ENCODE measurements at regions not wholly inside any gene's neighbourhood (a gene's known extent, or its start where the extent isn't known, plus 50 kb on each side); places are given as distances from the start of the nearest gene placed in this dataset.

DNA sequence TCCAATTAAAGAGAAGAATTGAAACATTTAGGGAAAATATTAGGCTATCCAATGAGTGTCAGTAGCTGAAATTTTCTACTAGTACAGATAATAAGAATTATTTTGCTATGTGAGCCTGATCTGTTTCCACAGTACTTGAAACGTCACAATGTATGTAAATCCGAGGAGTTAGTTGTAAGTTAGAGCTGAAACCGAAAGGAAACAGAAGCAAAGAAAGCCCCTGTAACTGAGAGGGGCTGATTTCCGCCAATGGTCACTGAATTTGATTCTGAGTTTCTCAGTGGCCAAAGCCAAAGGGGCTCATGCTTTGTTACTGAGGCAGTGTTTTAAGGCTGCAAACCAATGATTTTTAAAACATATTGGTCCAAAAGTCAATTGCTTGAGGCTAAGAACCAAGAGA is 168.3 kb upstream of the DUSP10 start (continued):
- TF ChIP-seq POLR2AphosphoS5 (IDR thresholded peaks at IDR 0.05; ENCODE audit: low read depth, low read length) (no peak), ZNF274 (IDR thresholded peaks at IDR 0.05; ENCODE audit: borderline replicate concordance, extremely low read depth, low read length) (no peak), SUZ12 (IDR thresholded peaks at IDR 0.05; ENCODE audit: low read length) (no peak), EGR1 (IDR thresholded peaks at IDR 0.05; ENCODE audit: borderline replicate concordance, low read depth, low read length) (no peak), RBBP5 (IDR thresholded peaks at IDR 0.05; ENCODE audit: borderline replicate concordance, low read depth, low read length) (no peak), KDM4A (IDR thresholded peaks at IDR 0.05; ENCODE audit: low read depth, low read length, severe bottlenecking) (no peak), TAF7 (optimal IDR thresholded peaks at IDR 0.05; ENCODE audit: borderline replicate concordance, low read depth, low read length) (no peak), BACH1 (IDR thresholded peaks at IDR 0.05; ENCODE audit: low read length) (no peak), ASH2L (IDR thresholded peaks at IDR 0.05; ENCODE audit: low read length) (no peak), TAF1 (IDR thresholded peaks at IDR 0.05; ENCODE audit: low read depth, low read length) (no peak), SRF (IDR thresholded peaks at IDR 0.05; ENCODE audit: low read depth, low read length) (no peak), RAD21 (IDR thresholded peaks at IDR 0.05 in 1 of 2, conservative IDR thresholded peaks at IDR 0.05 in 1 of 2; ENCODE audit: low read depth in 2 of 2, low read length in 2 of 2) (no peak)
- TF ChIP-seq, protein P1, sequence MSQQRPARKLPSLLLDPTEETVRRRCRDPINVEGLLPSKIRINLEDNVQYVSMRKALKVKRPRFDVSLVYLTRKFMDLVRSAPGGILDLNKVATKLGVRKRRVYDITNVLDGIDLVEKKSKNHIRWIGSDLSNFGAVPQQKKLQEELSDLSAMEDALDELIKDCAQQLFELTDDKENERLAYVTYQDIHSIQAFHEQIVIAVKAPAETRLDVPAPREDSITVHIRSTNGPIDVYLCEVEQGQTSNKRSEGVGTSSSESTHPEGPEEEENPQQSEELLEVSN (IDR thresholded peaks at IDR 0.05): no peak

Data from H1 (cell line).